ENCODE measurements at regions not wholly inside any gene's neighbourhood (a gene's known extent, or its start where the extent isn't known, plus 50 kb on each side); places are given as distances from the start of the nearest gene placed in this dataset.
A peak's percentile ranks its signal among the peaks of the same experiment; 100 is the strongest.

- TF ChIP-seq CTCF (IDR thresholded peaks at IDR 0.05; ENCODE audit: low read depth, low read length): no peak
- in situ Hi-C loops (cut with HindIII; ENCODE audit: low sequenced_read_pairs): no loop called here
- no peak for DNase-seq (ENCODE audit: low read depth, low spot score)
- H3K4me3 ChIP-seq (ENCODE audit: low read depth, low read length): no peak overlapping the region
Measured at GRCh38 chr5:39762761-39763160, 338.0 kb upstream of the DAB2 start.

GRCh38 chr5:39761199-39761950 is 336.6 kb upstream of the DAB2 start:
- H3K4me3 ChIP-seq (ENCODE audit: low read depth, low read length): no peak overlapping the region
- no peak for DNase-seq (ENCODE audit: low read depth, low spot score)
- no peak for TF ChIP-seq CTCF (IDR thresholded peaks at IDR 0.05; ENCODE audit: low read depth, low read length)
- in situ Hi-C loops (cut with HindIII; ENCODE audit: low sequenced_read_pairs): no loop called here

DNA sequence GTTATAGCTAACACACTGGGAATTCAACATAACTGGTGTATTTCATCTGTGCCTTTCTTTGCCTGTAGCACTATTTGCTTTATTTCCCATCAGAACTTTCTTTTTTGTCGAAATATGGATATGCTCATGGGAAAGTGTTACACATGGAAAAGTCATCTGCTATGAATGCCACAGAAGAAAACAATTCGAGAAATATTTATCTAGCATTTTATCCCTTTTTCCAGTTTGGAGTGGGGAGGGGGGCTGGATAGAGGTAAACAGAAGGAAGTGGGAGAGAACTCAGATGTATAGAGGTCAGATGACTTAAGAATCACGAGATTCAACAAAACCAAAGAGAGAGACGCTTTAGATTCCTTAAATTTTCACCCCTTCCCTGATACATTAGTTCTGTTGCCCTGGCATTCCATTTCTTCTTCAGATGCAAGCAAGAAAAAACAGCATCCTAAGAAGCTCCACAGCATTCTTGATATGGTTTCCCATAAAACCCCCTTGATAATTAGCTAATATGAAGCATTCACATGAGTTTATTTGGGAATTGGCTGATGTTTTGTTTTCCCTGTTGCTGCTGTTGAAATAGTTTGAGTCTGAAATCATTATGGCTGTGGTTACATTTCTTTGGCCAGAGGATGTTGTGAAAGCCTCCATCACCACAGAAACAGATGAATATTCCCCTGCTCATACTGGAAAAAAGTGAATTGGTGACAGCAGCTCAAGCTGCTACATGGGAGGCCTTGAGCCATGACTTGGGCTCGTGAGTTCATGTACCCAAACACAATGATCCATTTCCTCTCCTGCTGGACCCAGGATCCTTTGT is 335.8 kb upstream of the DAB2 start:
- H3K4me3 ChIP-seq (ENCODE audit: low read depth, low read length): no peak overlapping the region
- TF ChIP-seq CTCF (IDR thresholded peaks at IDR 0.05; ENCODE audit: low read depth, low read length): no peak
- in situ Hi-C loops (cut with HindIII; ENCODE audit: low sequenced_read_pairs): no loop called here
- DNase-seq (ENCODE audit: low read depth, low spot score): peak; percentile 97

GRCh38 chr5:39759701-39760100 is 334.9 kb upstream of the DAB2 start:
- H3K4me3 ChIP-seq (ENCODE audit: low read depth, low read length): no peak overlapping the region
- no peak for TF ChIP-seq CTCF (IDR thresholded peaks at IDR 0.05; ENCODE audit: low read depth, low read length)
- peak; percentile 52 for DNase-seq (ENCODE audit: low read depth, low spot score)
- in situ Hi-C loops (cut with HindIII; ENCODE audit: low sequenced_read_pairs): no loop called here

DNA sequence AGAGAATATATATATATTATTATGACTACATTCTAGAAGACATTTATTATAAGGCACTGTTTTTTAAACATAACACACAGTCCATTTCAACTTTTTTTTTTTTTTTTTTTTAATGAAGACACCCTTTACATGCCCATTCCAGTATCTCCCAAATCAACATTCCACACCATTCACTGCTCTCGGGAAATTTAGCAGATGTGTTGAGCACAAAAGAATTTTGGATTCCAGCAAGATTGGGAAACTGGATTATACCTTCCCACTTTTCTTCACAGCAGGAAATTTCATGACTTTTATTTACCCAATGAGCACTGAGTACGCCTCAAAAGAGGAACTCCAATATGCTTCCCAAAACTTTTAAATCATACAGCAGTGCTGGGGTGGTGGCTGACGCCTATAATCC is 333.6 kb upstream of the DAB2 start:
- no peak for TF ChIP-seq CTCF (IDR thresholded peaks at IDR 0.05; ENCODE audit: low read depth, low read length)
- in situ Hi-C loops (cut with HindIII; ENCODE audit: low sequenced_read_pairs): no loop called here
- no peak overlapping the region for H3K4me3 ChIP-seq (ENCODE audit: low read depth, low read length)
- DNase-seq (ENCODE audit: low read depth, low spot score): no peak

DNA sequence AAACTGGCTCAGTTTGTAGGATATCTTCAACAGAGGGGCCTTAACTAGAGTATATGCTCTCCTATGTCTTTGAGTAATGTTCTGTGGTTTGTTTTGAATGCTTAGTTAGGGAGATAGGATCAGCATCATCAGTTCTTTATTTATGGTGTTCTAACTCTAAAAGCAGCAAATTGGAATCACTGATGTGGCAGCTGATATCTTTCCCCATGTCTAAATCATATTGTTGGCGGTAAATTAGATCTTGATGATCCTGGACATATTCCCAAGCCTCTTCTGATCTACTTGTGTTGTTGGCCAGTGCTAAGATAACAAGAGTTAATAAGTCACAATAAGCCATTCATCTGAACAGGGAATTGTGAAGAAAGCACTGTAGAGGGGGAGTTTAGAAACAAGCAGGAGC is 332.4 kb upstream of the DAB2 start:
- in situ Hi-C loops (cut with HindIII; ENCODE audit: low sequenced_read_pairs): no loop called here
- TF ChIP-seq CTCF (IDR thresholded peaks at IDR 0.05; ENCODE audit: low read depth, low read length): no peak
- DNase-seq (ENCODE audit: low read depth, low spot score): peak; percentile 60
- H3K4me3 ChIP-seq (ENCODE audit: low read depth, low read length): no peak overlapping the region
